Ramos (cell line): ENCODE measurements at regions not wholly inside any gene's neighbourhood (a gene's known extent, or its start where the extent isn't known, plus 50 kb on each side); places are given as distances from the start of the nearest gene placed in this dataset.

Experiments used
- in situ Hi-C: fragments of 300-500 bp; cut with MboI; formaldehyde crosslinking; loops from one replicate; pipeline ENCODE4 v1.14.3; 2022; ENCODE audit warnings: low sequenced_read_pairs; ENCODE audit not compliant: unreplicated experiment

GRCh38 chr14:49467091-49467490 lies 119.1 kb downstream of the RPS29 start:
- in situ Hi-C loops, result loop anchor here (25.0 kb wide), 1 partner anchor 645 kb away; the partner anchor contains the start of gene VCPKMT

GRCh38 chr14:49464885-49465284 lies 121.3 kb downstream of the RPS29 start:
- in situ Hi-C loops, result loop anchor here (25.0 kb wide), 1 partner anchor 647 kb away; the partner anchor contains the start of gene VCPKMT

- in situ Hi-C loops, result loop anchor here (25.0 kb wide), 1 partner anchor 649 kb away; the partner anchor contains the start of gene VCPKMT
These were observed 123.0 kb downstream of the RPS29 start for GRCh38 chr14:49463146-49463545.

GRCh38 chr14:49461529-49462401 lies 124.4 kb downstream of the RPS29 start:
- in situ Hi-C loops, result loop anchor here (25.0 kb wide), 1 partner anchor 651 kb away; the partner anchor contains the start of gene VCPKMT

DNA sequence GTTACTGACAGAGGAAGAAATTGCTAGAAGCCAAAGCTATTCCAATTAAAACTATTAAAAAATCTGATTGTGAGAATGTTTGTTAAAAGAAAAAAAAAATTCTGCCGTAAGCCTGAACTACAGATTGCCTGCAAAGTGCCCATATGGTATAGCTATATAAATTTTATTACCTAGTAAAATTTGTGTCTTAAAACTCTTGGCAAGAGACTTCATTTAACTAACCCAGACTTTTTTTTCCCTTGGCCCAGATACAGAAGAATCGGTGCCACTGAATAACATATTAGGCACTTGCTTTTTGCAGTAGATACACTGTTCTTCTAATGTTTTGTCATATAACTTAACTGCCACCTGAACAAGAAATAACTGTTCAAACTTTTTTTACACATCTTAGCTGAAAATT lies 125.5 kb downstream of the RPS29 start:
- in situ Hi-C loops, result loop anchor here (25.0 kb wide), 1 partner anchor 652 kb away; the partner anchor contains the start of gene VCPKMT

- in situ Hi-C loops, result loop anchor here (25.0 kb wide), 1 partner anchor 656 kb away; the partner anchor contains the start of gene VCPKMT
These were observed 129.6 kb downstream of the RPS29 start for GRCh38 chr14:49456589-49456988.

- in situ Hi-C loops, result loop anchor here (25.0 kb wide), 1 partner anchor 660 kb away; the partner anchor contains the start of gene VCPKMT
These were observed 134.2 kb downstream of the RPS29 start for GRCh38 chr14:49451938-49452337.

GRCh38 chr14:49449749-49450148 lies 136.4 kb downstream of the RPS29 start:
- in situ Hi-C loops, result loop anchor here (25.0 kb wide), 1 partner anchor 663 kb away; the partner anchor contains the start of gene VCPKMT

DNA sequence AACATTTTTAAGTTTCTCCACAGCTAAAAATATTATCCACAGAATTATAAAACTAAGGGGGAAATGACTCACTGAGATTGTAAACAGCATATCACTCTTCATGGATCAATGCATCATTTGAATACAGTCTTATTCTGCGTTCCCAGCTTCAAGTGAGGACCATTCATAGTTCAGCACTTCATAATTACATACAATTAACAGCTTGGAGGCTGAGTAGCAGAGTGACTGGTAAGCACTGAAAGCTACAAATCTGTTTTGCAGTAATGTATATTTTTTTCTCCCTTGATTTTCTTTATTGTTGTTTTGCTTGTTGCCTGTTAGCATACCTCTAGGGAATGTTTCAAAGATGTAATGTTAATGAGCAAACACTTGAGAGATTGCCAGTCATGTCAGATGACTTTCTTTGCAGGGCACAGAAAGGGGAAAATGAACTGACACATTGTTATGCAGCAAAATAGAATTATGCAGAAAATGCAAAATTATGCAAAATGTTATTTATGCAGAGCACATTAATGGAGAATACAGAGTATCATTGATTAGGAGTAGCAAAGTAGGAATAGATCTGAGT lies 138.6 kb downstream of the RPS29 start:
- in situ Hi-C loops, result no loop called here

DNA sequence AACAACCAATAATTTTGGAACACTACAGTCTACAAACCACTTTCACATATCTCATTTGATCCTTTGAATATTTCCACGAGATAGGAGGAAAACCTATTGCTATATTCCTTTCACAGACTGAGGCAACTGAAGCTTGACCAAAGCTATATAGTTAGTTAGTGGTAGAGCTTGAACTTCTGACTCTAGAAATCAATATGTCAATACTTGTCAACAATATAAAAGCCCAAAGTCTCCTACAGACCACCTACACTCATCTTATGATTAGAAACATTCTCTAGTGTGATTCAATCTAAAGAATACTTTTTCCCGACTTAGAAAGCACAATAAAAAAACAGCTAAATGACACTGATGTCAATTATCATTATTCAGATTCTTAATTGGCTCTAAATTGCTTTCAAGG lies 139.4 kb downstream of the RPS29 start:
- in situ Hi-C loops, result no loop called here

GRCh38 chr14:49438256-49438770 lies 147.9 kb downstream of the RPS29 start:
- in situ Hi-C loops, result no loop called here

- in situ Hi-C loops, result no loop called here
These were observed 158.1 kb downstream of the RPS29 start for GRCh38 chr14:49428076-49428475.

GRCh38 chr14:49427117-49427516 lies 159.1 kb downstream of the RPS29 start:
- in situ Hi-C loops, result no loop called here

DNA sequence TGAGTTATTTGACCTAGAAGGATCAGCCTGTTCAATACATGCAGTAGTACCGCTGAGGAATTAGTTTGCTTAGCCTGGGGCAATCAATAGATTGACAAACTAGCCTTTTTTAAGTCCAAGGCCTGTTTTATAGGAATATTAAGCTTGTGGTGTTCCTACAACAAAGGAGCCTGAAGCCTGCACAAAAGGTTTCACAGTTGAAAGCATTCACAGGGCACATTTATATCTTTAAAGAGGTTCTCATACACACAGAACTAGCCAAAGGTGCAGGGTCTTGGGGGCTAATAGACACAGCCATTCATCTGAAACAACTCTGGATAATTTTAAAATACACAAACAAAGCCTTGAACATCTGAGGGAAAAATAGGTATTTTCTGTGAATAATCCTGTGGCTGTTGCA lies 160.3 kb downstream of the RPS29 start:
- in situ Hi-C loops, result no loop called here

GRCh38 chr14:49424436-49425331 lies 161.5 kb downstream of the RPS29 start:
- in situ Hi-C loops, result no loop called here

DNA sequence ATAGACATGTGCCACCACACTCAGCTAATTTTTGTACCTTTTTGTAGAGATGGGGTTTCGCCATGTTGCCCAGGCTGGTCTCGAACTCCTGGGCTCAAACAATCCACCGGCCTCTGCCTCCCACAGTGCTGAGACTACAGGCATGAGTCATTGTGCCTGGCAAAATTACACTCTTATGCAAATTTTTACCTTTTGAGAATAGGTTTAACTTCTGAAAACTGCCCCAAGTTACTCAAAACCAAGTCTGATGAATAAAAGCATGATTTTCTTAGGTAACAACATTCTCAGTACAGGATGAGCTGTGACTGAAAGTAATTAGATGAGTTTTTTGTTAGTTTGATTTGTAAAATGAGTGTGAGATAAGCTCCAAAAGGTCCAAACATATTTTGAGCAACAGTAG lies 166.0 kb downstream of the RPS29 start:
- in situ Hi-C loops, result no loop called here

DNA sequence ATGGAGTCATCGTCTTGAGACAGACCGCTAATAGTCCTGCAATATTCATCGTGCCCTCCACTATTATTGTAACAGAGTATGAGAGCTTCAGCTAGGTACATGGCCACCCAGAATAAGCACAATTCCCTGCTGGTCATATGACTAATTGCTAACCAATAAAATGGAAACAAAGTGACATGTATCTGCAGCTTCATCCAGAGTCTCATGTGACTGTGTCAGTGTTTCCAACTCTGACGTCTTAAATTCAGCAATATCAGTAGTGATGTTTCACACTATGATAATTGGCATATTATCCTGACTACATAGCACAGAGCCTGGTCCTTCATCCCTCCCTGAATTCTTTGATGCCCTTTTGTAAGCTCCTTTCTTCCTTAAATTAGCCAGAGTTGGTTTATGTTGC lies 167.4 kb downstream of the RPS29 start:
- in situ Hi-C loops, result no loop called here

- in situ Hi-C loops, result no loop called here
These were observed 168.4 kb downstream of the RPS29 start for GRCh38 chr14:49417790-49418189.

DNA sequence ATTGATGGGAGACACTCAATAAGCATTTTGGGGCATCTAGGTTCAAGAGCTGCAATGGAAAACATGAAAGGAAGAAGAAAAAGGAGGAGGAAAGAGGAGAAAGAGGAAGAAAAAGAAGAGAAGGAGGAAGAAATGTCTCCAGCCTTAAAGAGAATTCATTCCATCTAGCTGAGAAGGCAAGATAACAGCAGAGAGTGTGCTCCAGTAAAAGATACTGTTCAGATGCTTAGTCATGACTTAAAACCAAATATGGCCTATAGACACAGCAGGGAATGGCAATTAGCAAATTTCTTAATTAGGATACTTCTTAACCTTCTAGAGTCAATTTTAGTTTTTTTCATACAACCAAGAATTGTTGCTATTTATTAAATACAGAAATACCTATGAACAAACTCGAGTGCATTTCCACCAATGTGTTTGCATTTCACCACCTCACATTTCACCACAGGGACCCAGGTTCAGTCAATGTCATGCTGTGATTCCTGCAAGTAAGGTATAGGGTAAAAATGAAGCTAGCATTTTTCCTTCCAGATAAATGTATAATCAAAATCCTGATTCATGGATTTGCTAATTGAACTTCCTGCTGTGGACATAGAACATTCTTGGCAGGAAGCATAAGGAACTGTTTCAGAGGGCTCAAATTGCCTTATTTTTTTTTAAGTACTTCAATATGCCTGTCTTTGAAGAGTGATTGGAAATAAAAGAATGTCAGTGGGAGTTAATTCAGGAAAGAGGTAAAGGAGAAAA lies 177.8 kb downstream of the RPS29 start:
- in situ Hi-C loops, result no loop called here
